GM13977 (cell line): ENCODE measurements at regions not wholly inside any gene's neighbourhood (a gene's known extent, or its start where the extent isn't known, plus 50 kb on each side); places are given as distances from the start of the nearest gene placed in this dataset.

Source experiments
- DNase-seq: peaks from one replicate; pipeline ENCODE4 v3.0.0; 2012; ENCODE audit warnings: low spot score
- CTCF ChIP-seq: IDR thresholded peaks from 2 replicates; pipeline ENCODE4 v1.5.1; 2012; ENCODE audit warnings: mild to moderate bottlenecking, control low read depth; ENCODE audit not compliant: insufficient read depth; ENCODE audit errors: extremely low read depth, missing control alignments
- in situ Hi-C: fragments of 300-500 bp; cut with MboI; formaldehyde crosslinking; loops from one replicate; pipeline ENCODE4 v1.12.0; 2022; ENCODE audit warnings: low sequenced_read_pairs, low pct_unique_long_range_greater_than_20kb, mixed read lengths, inconsistent platforms; ENCODE audit not compliant: unreplicated experiment

GRCh38 chr9:38308136-38308535, 84.4 kb upstream of the ALDH1B1 start:
- TF ChIP-seq CTCF = no peak
- in situ Hi-C loops = no loop called here
- no peak for DNase-seq

GRCh38 chr9:38306899-38307298, 85.6 kb upstream of the ALDH1B1 start:
- TF ChIP-seq CTCF = no peak
- no peak for DNase-seq
- in situ Hi-C loops = no loop called here

- in situ Hi-C loops = no loop called here
- no peak for DNase-seq
- no peak for TF ChIP-seq CTCF
Observed at GRCh38 chr9:38305582-38305981, 86.9 kb upstream of the ALDH1B1 start.

- TF ChIP-seq CTCF = no peak
- in situ Hi-C loops = no loop called here
- DNase-seq = no peak
Observed at GRCh38 chr9:38301376-38302106, 91.0 kb upstream of the ALDH1B1 start.

- no peak for DNase-seq
- no peak for TF ChIP-seq CTCF
- in situ Hi-C loops = no loop called here
Observed at GRCh38 chr9:38299856-38300255, 92.6 kb upstream of the ALDH1B1 start.

GRCh38 chr9:38298904-38299303, 93.6 kb upstream of the ALDH1B1 start:
- TF ChIP-seq CTCF = no peak
- in situ Hi-C loops = no loop called here
- no peak for DNase-seq
